Lower leg skin (tissue), 4 donors: ENCODE measurements at regions not wholly inside any gene's neighbourhood (a gene's known extent, or its start where the extent isn't known, plus 50 kb on each side); places are given as distances from the start of the nearest gene placed in this dataset.
"Not testable (repeated sequence)": the region's sequence is repeated elsewhere in the genome, so short reads cannot be mapped to it uniquely, and the experiment has no call there.

Experiments
- DNase-seq, 2 donors: peaks; one replicate each; pipeline ENCODE4 v3.0.0-alpha.2; 2019; ENCODE audit warnings: low spot score in 2 of 2
- H3K4me3 ChIP-seq: fragments of 200-600 bp; sonication (generic); 2 replicates; pipeline ENCODE4 v1.5.1; 2017; ENCODE audit warnings: mild to moderate bottlenecking, low read depth; ENCODE audit not compliant: poor library complexity, severe bottlenecking
- CTCF ChIP-seq, 3 donors: fragments of 450-650 bp; IDR thresholded peaks; one replicate each; pipeline ENCODE4 v1.5.1; 2016; ENCODE audit warnings: antibody characterized with exemption in 3 of 3, mild to moderate bottlenecking in 3 of 3, moderate library complexity in 2 of 3
- POLR2A ChIP-seq, 2 donors: fragments of 450-650 bp; IDR thresholded peaks; one replicate each; pipeline ENCODE4 v1.6.1; 2016 to 2017; ENCODE audit warnings: antibody characterized with exemption in 2 of 2, mild to moderate bottlenecking in 1 of 2, moderate library complexity in 1 of 2
- WGBS, 2 donors: methylation state at CpG; one replicate each; pipeline ENCODE4 v1.1.5; 2018; 5-methylcytosine and 5-hydroxymethylcytosine counted together
- intact Hi-C: fragments of 100-400 bp; cut with DNase I; formaldehyde crosslinking; loops from one replicate; pipeline ENCODE4 v1.15.0; 2023; ENCODE audit warnings: low total_unique reads

GRCh38 chrX:69431420-69431819, 72.7 kb upstream of the NALF2 start:
- no peak overlapping the region for H3K4me3 ChIP-seq
- WGBS, 2 donors = 57 to 70% methylated on average over 1 of the region's 1 CpG
- intact Hi-C loops = no loop called here
- no peak for DNase-seq
- no peak for TF ChIP-seq POLR2A (IDR thresholded peaks at IDR 0.05)
- TF ChIP-seq CTCF (IDR thresholded peaks at IDR 0.05) = no peak

GRCh38 chrX:69430785-69431184, 73.3 kb upstream of the NALF2 start:
- no peak for TF ChIP-seq CTCF (IDR thresholded peaks at IDR 0.05)
- TF ChIP-seq POLR2A (IDR thresholded peaks at IDR 0.05) = no peak
- DNase-seq = no peak
- 48 to 57% methylated on average over 2 of the region's 2 CpGs for WGBS, 2 donors
- intact Hi-C loops = no loop called here
- H3K4me3 ChIP-seq = no peak overlapping the region

- DNase-seq = no peak
- 49 to 57% methylated on average over 6 of the region's 6 CpGs for WGBS, 2 donors
- intact Hi-C loops = no loop called here
- TF ChIP-seq CTCF (IDR thresholded peaks at IDR 0.05) = no peak
- no peak for TF ChIP-seq POLR2A (IDR thresholded peaks at IDR 0.05)
- H3K4me3 ChIP-seq = no peak overlapping the region
These were observed 74.6 kb upstream of the NALF2 start for GRCh38 chrX:69429339-69430015.

GRCh38 chrX:69428216-69428615, 75.9 kb upstream of the NALF2 start:
- TF ChIP-seq CTCF (IDR thresholded peaks at IDR 0.05) (no peak), POLR2A (IDR thresholded peaks at IDR 0.05) (no peak)
- WGBS, 2 donors = 51 to 61% methylated on average over 2 of the region's 2 CpGs
- intact Hi-C loops = no loop called here
- H3K4me3 ChIP-seq = no peak overlapping the region
- DNase-seq = no peak

- no peak overlapping the region for H3K4me3 ChIP-seq
- WGBS, 2 donors = 59 to 63% methylated on average over 2 of the region's 2 CpGs
- no peak for TF ChIP-seq POLR2A (IDR thresholded peaks at IDR 0.05)
- no peak for TF ChIP-seq CTCF (IDR thresholded peaks at IDR 0.05)
- no peak for DNase-seq
- intact Hi-C loops = no loop called here
These were observed 79.2 kb upstream of the NALF2 start for GRCh38 chrX:69424910-69425309.

- TF ChIP-seq CTCF (IDR thresholded peaks at IDR 0.05) (no peak), POLR2A (IDR thresholded peaks at IDR 0.05) (no peak)
- no peak overlapping the region for H3K4me3 ChIP-seq
- no peak for DNase-seq
- intact Hi-C loops = no loop called here
These were observed 80.0 kb upstream of the NALF2 start for GRCh38 chrX:69424161-69424560.

- DNase-seq, intact Hi-C loops, H3K4me3 ChIP-seq: not testable (repeated sequence)
- 93% methylated on average over 8 of the region's 19 CpGs; no CpG with 5 or more reads in 1 of the 2 donors for WGBS, 2 donors
These were observed 81.9 kb upstream of the NALF2 start for GRCh38 chrX:69422208-69422607.
